Endothelial cell of umbilical vein (primary cell): ENCODE measurements at regions not wholly inside any gene's neighbourhood (a gene's known extent, or its start where the extent isn't known, plus 50 kb on each side); places are given as distances from the start of the nearest gene placed in this dataset.

Experiments used
- BruUV-seq: library from RNA; stranded (reverse); fragments of 400-500 nt; replicated peaks from 2 replicates; lab custom pipeline; 2021; lab: Mats Ljungman, UMichigan
- CTCF ChIA-PET: fragments of 300-600, 350-600 bp; sonication (Branson Sonifier 250); formaldehyde crosslinking; loops from one replicate; lab custom pipeline; 2021; ENCODE audit warnings: antibody characterized with exemption, inconsistent platforms; lab: Charles Lee
- POLR2A ChIA-PET: fragments of 300-600, 350-600 bp; sonication (Branson Sonifier 250); formaldehyde crosslinking; loops from one replicate; lab custom pipeline; 2021; ENCODE audit warnings: antibody characterized with exemption, inconsistent platforms; lab: Charles Lee
- DNase-seq: peaks from one replicate; pipeline ENCODE4 v3.0.0-alpha.2; 2011; ENCODE audit warnings: low read depth, low spot score
- FAIRE-seq: peaks from 2 replicates; lab custom pipeline; 2011; peaks lifted over from hg19 to GRCh38; lab: Jason Lieb, UNC
- H2AFZ ChIP-seq: 2 replicates; pipeline ENCODE4 v1.6.0; 2012; ENCODE audit warnings: low read depth, low read length, control low read depth, inconsistent platforms
- H3K27ac ChIP-seq: 2 replicates; pipeline ENCODE4 v1.5.1; 2011; ENCODE audit warnings: low read depth, mild to moderate bottlenecking, control low read depth, low read length, moderate library complexity; ENCODE audit not compliant: insufficient read depth
- H3K27me3 ChIP-seq, 2 experiments: 2 replicates each; pipeline versions ENCODE4 v1.6.0 to v1.6.1; 2011; ENCODE audit warnings: low read length in 2 of 2, mixed read lengths in 1 of 2; ENCODE audit not compliant: control insufficient read depth in 2 of 2, insufficient read depth in 2 of 2
- H3K36me3 ChIP-seq, 2 experiments: 2 replicates in 1 of 2; 3 replicates in 1 of 2; pipeline ENCODE4 v1.5.1; 2011; ENCODE audit warnings: low read length in 2 of 2, mild to moderate bottlenecking in 1 of 2, moderate library complexity in 1 of 2; ENCODE audit not compliant: control insufficient read depth in 2 of 2, insufficient read depth in 2 of 2; ENCODE audit errors: extremely low read depth in 1 of 2
- H3K4me1 ChIP-seq: 3 replicates; pipeline ENCODE4 v1.5.1; 2011; ENCODE audit warnings: mild to moderate bottlenecking, low read length; ENCODE audit not compliant: control insufficient read depth, insufficient read depth; ENCODE audit errors: extremely low read depth
- H3K4me2 ChIP-seq: 2 replicates; pipeline ENCODE4 v1.6.1; 2011; ENCODE audit warnings: low read length, control low read depth, mixed read lengths; ENCODE audit not compliant: insufficient read depth
- H3K4me3 ChIP-seq, 3 experiments: fragments of 200-600 bp in 1 of 3; sonication (generic), shearing (Covaris generic) in 1 of 3; replicated peaks in 1 of 3; 2 replicates each; pipeline ENCODE4 v1.5.1; 2011 to 2016; ENCODE audit warnings: control low read depth in 3 of 3, low read length in 3 of 3, mild to moderate bottlenecking in 2 of 3, inconsistent platforms in 1 of 3, low read depth in 1 of 3, moderate library complexity in 1 of 3; ENCODE audit not compliant: insufficient read depth in 1 of 3
- H3K79me2 ChIP-seq: 2 replicates; pipeline ENCODE4 v1.6.0; 2012; ENCODE audit warnings: low read length, inconsistent platforms; ENCODE audit not compliant: control insufficient read depth, insufficient read depth
- H3K9ac ChIP-seq: replicated peaks from 2 replicates; pipeline ENCODE3; 2011; ENCODE audit warnings: low read length, control low read depth; ENCODE audit not compliant: insufficient read depth; ENCODE audit errors: extremely low read depth
- H3K9me1 ChIP-seq: replicated peaks from 3 replicates; pipeline ENCODE4 v1.6.0; 2011; ENCODE audit warnings: mild to moderate bottlenecking, low read length; ENCODE audit not compliant: control insufficient read depth, insufficient read depth; ENCODE audit errors: extremely low read depth
- H3K9me3 ChIP-seq: replicated peaks from 2 replicates; pipeline ENCODE4 v1.5.1; 2012; ENCODE audit warnings: low read length, inconsistent platforms; ENCODE audit not compliant: control insufficient read depth, insufficient read depth
- H4K20me1 ChIP-seq: replicated peaks from 2 replicates; pipeline ENCODE3; 2011; ENCODE audit warnings: mild to moderate bottlenecking, low read length; ENCODE audit not compliant: control insufficient read depth, insufficient read depth; ENCODE audit errors: extremely low read depth
- CTCF ChIP-seq, 2 donors: IDR thresholded peaks; 1 replicate in 1 of 2; 2 replicates in 1 of 2; pipeline ENCODE4 v1.5.1; 2011; ENCODE audit warnings: low read length in 2 of 2, mild to moderate bottlenecking in 2 of 2, moderate library complexity in 2 of 2, control low read depth in 1 of 2, inconsistent platforms in 1 of 2, low read depth in 1 of 2; ENCODE audit not compliant: insufficient read depth in 1 of 2; ENCODE audit errors: extremely low read depth in 1 of 2
- EZH2 ChIP-seq: IDR thresholded peaks from 2 replicates; pipeline ENCODE4 v1.6.1; 2012; ENCODE audit warnings: borderline replicate concordance, low read depth, mild to moderate bottlenecking, moderate library complexity, low read length, inconsistent platforms; ENCODE audit not compliant: severe bottlenecking
- FOS ChIP-seq: IDR thresholded peaks from 2 replicates; pipeline ENCODE4 v1.6.1; 2011; ENCODE audit warnings: mild to moderate bottlenecking, low read length, moderate library complexity, borderline replicate concordance; ENCODE audit not compliant: insufficient read depth
- GATA2 ChIP-seq: IDR thresholded peaks from 2 replicates; pipeline ENCODE4 v1.7.0; 2011; ENCODE audit warnings: low read depth, mild to moderate bottlenecking, moderate library complexity, mixed read lengths, low read length; ENCODE audit not compliant: insufficient read length, insufficient read depth
- JUN ChIP-seq: IDR thresholded peaks from 2 replicates; pipeline ENCODE4 v1.6.1; 2011; ENCODE audit warnings: borderline replicate concordance, low read depth; ENCODE audit not compliant: insufficient read length, insufficient read depth
- MAX ChIP-seq: IDR thresholded peaks from 2 replicates; pipeline ENCODE4 v1.6.1; 2011; ENCODE audit not compliant: insufficient read depth, insufficient read length
- MYC ChIP-seq: IDR thresholded peaks from one replicate; pipeline ENCODE4 v1.6.1; 2011; ENCODE audit warnings: mild to moderate bottlenecking, low read depth, low read length
- POLR2A ChIP-seq: IDR thresholded peaks from 2 replicates; pipeline ENCODE4 v1.6.1; 2012; ENCODE audit warnings: low read depth, mild to moderate bottlenecking, control low read depth, low read length
- POLR2AphosphoS5 ChIP-seq: IDR thresholded peaks from 2 replicates; pipeline ENCODE4 v1.6.1; 2012; ENCODE audit warnings: low read depth, mild to moderate bottlenecking, control low read depth, low read length, moderate library complexity; ENCODE audit not compliant: insufficient read depth
- dilution Hi-C: fragments of 300-500 bp; cut with MboI; formaldehyde crosslinking; loops from one replicate; pipeline ENCODE4 v1.15.0; 2019; ENCODE audit warnings: low sequenced_read_pairs; ENCODE audit not compliant: extremely low pct_ligation_motif_present
- intact Hi-C: fragments of 100-400 bp; cut with micrococcal nuclease; formaldehyde crosslinking; loops from one replicate; pipeline ENCODE4 v1.10.0; 2022

- POLR2A ChIA-PET, result no interaction called here
- DNase-seq, result no peak
- H3K27ac ChIP-seq, result no peak overlapping the region
- H3K79me2 ChIP-seq, result no peaks in the 10 kb centered on the region
- no peak for FAIRE-seq
- no peaks in the 10 kb centered on the region for H3K4me1 ChIP-seq
- H2AFZ ChIP-seq, result no peak overlapping the region
- H3K36me3 ChIP-seq, result no peaks in the 10 kb centered on the region
- no peak overlapping the region for H3K4me3 ChIP-seq
- no TSS peak for BruUV-seq
- H3K4me2 ChIP-seq, result no peak overlapping the region
- H3K27me3 ChIP-seq, result no peaks in the 10 kb centered on the region
- H4K20me1 ChIP-seq, result no peaks in the 10 kb centered on the region
- no peaks in the 10 kb centered on the region for H3K9me3 ChIP-seq
- dilution Hi-C loops, result no loop called here
- TF ChIP-seq EZH2 (no peak), POLR2AphosphoS5 (no peak), MAX (no peak), MYC (no peak), POLR2A (no peak), CTCF (IDR thresholded peaks at IDR 0.05; ENCODE audit: extremely low read depth in 1 of 2, insufficient read depth in 1 of 2, low read depth in 1 of 2, low read length in 2 of 2) (no peak), FOS (no peak), JUN (no peak), GATA2 (no peak)
- no peaks in the 10 kb centered on the region for H3K9me1 ChIP-seq
- intact Hi-C loops, result no loop called here
- no peak overlapping the region for H3K9ac ChIP-seq
- CTCF ChIA-PET, result no interaction called here
These were observed 231.2 kb upstream of the CPEB2 start for GRCh38 chr4:14771094-14771493.
